ENCODE measurements at regions not wholly inside any gene's neighbourhood (a gene's known extent, or its start where the extent isn't known, plus 50 kb on each side); places are given as distances from the start of the nearest gene placed in this dataset.

- no peaks in the 10 kb centered on the region for H3K27me3 ChIP-seq
- H2AFZ ChIP-seq (replicated peaks): no peak overlapping the region
- no peaks in the 10 kb centered on the region for H3K9me3 ChIP-seq (ENCODE audit: low read depth)
- Mint-ChIP-seq H3K9me3 (peaks cover 16% of the 10 kb centered on the region), H3K36me3 (no peaks in the 10 kb centered on the region), H3K27me3 (ENCODE audit: insufficient read depth, low read depth) (peaks cover 4% of the 10 kb centered on the region), H3K27ac (no peak overlapping the region), H3K4me1 (peaks cover 13% of the 10 kb centered on the region), H3K4me3 (no peak overlapping the region)
- DNase-seq (ENCODE audit: low spot score): no peak
- H3K27ac ChIP-seq: no peak overlapping the region
- no peak overlapping the region for H3K9ac ChIP-seq
- no peaks in the 10 kb centered on the region for H3K79me2 ChIP-seq (ENCODE audit: low read depth)
- no peaks in the 10 kb centered on the region for H3F3A ChIP-seq (ENCODE audit: low read depth)
- no peaks in the 10 kb centered on the region for H3K4me1 ChIP-seq
- no peaks in the 10 kb centered on the region for H3K36me3 ChIP-seq
- no peak for TF ChIP-seq CTCF (IDR thresholded peaks at IDR 0.05)
- no peak for TF ChIP-seq EZH2 (IDR thresholded peaks at IDR 0.05)
- no peak for TF ChIP-seq EZH2phosphoT487 (IDR thresholded peaks at IDR 0.05)
- H3K4me2 ChIP-seq: no peak overlapping the region
- H3K4me3 ChIP-seq: no peak overlapping the region
- no peaks in the 10 kb centered on the region for H4K20me1 ChIP-seq (ENCODE audit: low read depth)
Measured at GRCh38 chr1:177817937-177818875, 151.7 kb downstream of the SEC16B start.

GRCh38 chr1:177812650-177813049 is 157.2 kb downstream of the SEC16B start:
- Mint-ChIP-seq H3K27me3 (ENCODE audit: insufficient read depth, low read depth) (peaks cover 7% of the 10 kb centered on the region), H3K9me3 (peaks cover 19% of the 10 kb centered on the region), H3K27ac (no peak overlapping the region), H3K36me3 (no peaks in the 10 kb centered on the region), H3K4me3 (no peak overlapping the region), H3K4me1 (peaks cover 11% of the 10 kb centered on the region)
- Histone ChIP-seq H3F3A (ENCODE audit: low read depth) (no peaks in the 10 kb centered on the region), H3K9ac (no peak overlapping the region), H3K9me3 (ENCODE audit: low read depth) (no peaks in the 10 kb centered on the region), H3K4me2 (no peak overlapping the region), H3K4me1 (no peaks in the 10 kb centered on the region), H3K27me3 (no peaks in the 10 kb centered on the region), H3K27ac (no peak overlapping the region), H4K20me1 (ENCODE audit: low read depth) (no peaks in the 10 kb centered on the region), H2AFZ (replicated peaks) (no peak overlapping the region), H3K79me2 (ENCODE audit: low read depth) (no peaks in the 10 kb centered on the region), H3K36me3 (no peaks in the 10 kb centered on the region), H3K4me3 (no peak overlapping the region)
- no peak for TF ChIP-seq EZH2 (IDR thresholded peaks at IDR 0.05)
- no peak for TF ChIP-seq EZH2phosphoT487 (IDR thresholded peaks at IDR 0.05)
- no peak for TF ChIP-seq CTCF (IDR thresholded peaks at IDR 0.05)
- no peak for DNase-seq (ENCODE audit: low spot score)

- Mint-ChIP-seq H3K27me3 (ENCODE audit: insufficient read depth, low read depth) (peaks cover 7% of the 10 kb centered on the region), H3K4me3 (no peak overlapping the region), H3K27ac (peak overlapping the region; percentile 23), H3K9me3 (peaks cover 15% of the 10 kb centered on the region), H3K36me3 (no peaks in the 10 kb centered on the region), H3K4me1 (peaks cover 11% of the 10 kb centered on the region)
- Histone ChIP-seq H4K20me1 (ENCODE audit: low read depth) (no peaks in the 10 kb centered on the region), H3K4me3 (no peak overlapping the region), H3K36me3 (no peaks in the 10 kb centered on the region), H3K27me3 (no peaks in the 10 kb centered on the region), H2AFZ (replicated peaks) (no peak overlapping the region), H3K9me3 (ENCODE audit: low read depth) (no peaks in the 10 kb centered on the region), H3K27ac (no peak overlapping the region), H3F3A (ENCODE audit: low read depth) (no peaks in the 10 kb centered on the region), H3K4me2 (no peak overlapping the region), H3K9ac (no peak overlapping the region), H3K79me2 (ENCODE audit: low read depth) (no peaks in the 10 kb centered on the region), H3K4me1 (no peaks in the 10 kb centered on the region)
- TF ChIP-seq EZH2 (IDR thresholded peaks at IDR 0.05) (no peak), CTCF (IDR thresholded peaks at IDR 0.05) (no peak), EZH2phosphoT487 (IDR thresholded peaks at IDR 0.05) (no peak)
- DNase-seq (ENCODE audit: low spot score): no peak
Measured at GRCh38 chr1:177812144-177812543, 157.7 kb downstream of the SEC16B start.
